Heart left ventricle (tissue), 16 donors: ENCODE measurements at regions not wholly inside any gene's neighbourhood (a gene's known extent, or its start where the extent isn't known, plus 50 kb on each side); places are given as distances from the start of the nearest gene placed in this dataset.

ENCODE experiments used
- ATAC-seq, 4 donors: fragments of 200-7000 bp; cut with Tn5 transposase; one replicate each; pipeline ENCODE4 v1.9.1; 2020 to 2022; ENCODE audit warnings: moderate library complexity in 4 of 4, mild to moderate bottlenecking in 3 of 4, moderate number of reproducible peaks in 1 of 4
- DNase-seq, 5 donors: peaks; one replicate each; pipeline ENCODE4 v3.0.0-alpha.2; 2020
- H3K27ac ChIP-seq, 12 donors: fragments of 200-600 bp; sonication (generic) in 4 of 12; one replicate each; pipeline versions ENCODE4 v1.5.0 to v1.8.0; 2016 to 2022; ENCODE audit warnings: mild to moderate bottlenecking in 2 of 12
- H3K27me3 ChIP-seq, 9 donors: fragments of 200-600 bp; sonication (generic) in 2 of 9; one replicate each; pipeline versions ENCODE4 v1.5.1 to v1.8.0; 2016 to 2022; ENCODE audit warnings: mild to moderate bottlenecking in 3 of 9
- H3K36me3 ChIP-seq, 9 donors: fragments of 200-600 bp; sonication (generic) in 2 of 9; one replicate each; pipeline versions ENCODE4 v1.5.0 to v1.8.0; 2018 to 2022; ENCODE audit warnings: mild to moderate bottlenecking in 2 of 9
- H3K4me1 ChIP-seq, 12 donors: fragments of 200-600 bp; sonication (generic) in 4 of 12; one replicate each; pipeline versions ENCODE4 v1.5.0 to v1.8.0; 2016 to 2022; ENCODE audit warnings: mild to moderate bottlenecking in 3 of 12
- H3K4me3 ChIP-seq, 12 donors: fragments of 200-600 bp; sonication (generic) in 4 of 12; one replicate each; pipeline versions ENCODE4 v1.5.0 to v1.8.0; 2017 to 2022; ENCODE audit warnings: mild to moderate bottlenecking in 9 of 12, moderate library complexity in 4 of 12
- H3K9me3 ChIP-seq, 12 donors: fragments of 200-600 bp; sonication (generic) in 4 of 12; one replicate each; pipeline versions ENCODE4 v1.5.0 to v1.8.0; 2016 to 2022; ENCODE audit warnings: mild to moderate bottlenecking in 1 of 12
- CTCF ChIP-seq, 12 donors: fragments of 200-600 bp; sonication (generic) in 4 of 12; IDR thresholded peaks; one replicate each; pipeline versions ENCODE4 v1.5.0 to v1.8.0; 2018 to 2022; ENCODE audit warnings: antibody characterized with exemption in 12 of 12, mild to moderate bottlenecking in 5 of 12
- POLR2A ChIP-seq, 2 donors: fragments of 450-650 bp; IDR thresholded peaks; one replicate each; pipeline ENCODE4 v1.6.1; 2017; ENCODE audit warnings: antibody characterized with exemption in 2 of 2, mild to moderate bottlenecking in 2 of 2, moderate library complexity in 2 of 2
- WGBS, 4 donors: extraction: QIAGEN DNeasy Blood & Tissue Kit in 2 of 4; methylation state at CpG; one replicate each; pipeline versions ENCODE4 v1.1.5 to v1.1.7; 2013 to 2018; 5-methylcytosine and 5-hydroxymethylcytosine counted together
- intact Hi-C, 10 donors: fragments of 100-400 bp; cut with DNase I; formaldehyde crosslinking; loops; one replicate each; pipeline versions ENCODE4 v1.11.1 to v1.14.2; 2022
- donor health status: ischemic (EF 13 %, LVEDD 7.1; RV severe dilation, severe dysfunction).
- donor health status: healthy with polysubstance abuse.
- donor health status: DM: no; HTN: yes; CAD: no.
- donor health status: DM: no; HTN: no; CAD: no.
- donor health status: ischemic (EF 25% LVEDD 6.9; RV normal size, moderate dysfunction).
- donor health status: ischemic (EF 25% LVEDD 5.7; RV mildly dilated, moderate dysfunction).
- donor health status: healthy.
- donor health status: DM: yes; HTN: yes; CAD: no.
- donor health status: ischemic (EF 35%, LVEDD 5.7; RV mildly dilated, moderate dysfunction).
- donor health status: nonischemic (EF 11% LVEDD 7.7; RV severe dilation, severe dysfunction).
- donor health status: DM: yes; HTN: yes; CAD: no.
- donor health status: PGD.
- donor health status: ischemic (EF 29% LVEDD 5.4; RV normal size, mild dysfunction).
- donor health status: nonischemic (EF 23%, LVEDD 6.1; RV moderate dilation, normal function).

- H3K4me1 ChIP-seq: no peaks in the 10 kb centered on the region
- TF ChIP-seq POLR2A (IDR thresholded peaks at IDR 0.05): no peak
- no peak for TF ChIP-seq CTCF (IDR thresholded peaks at IDR 0.05)
- intact Hi-C loops: no loop called here
- ATAC-seq (no peak), DNase-seq (no peak)
- no peaks in the 10 kb centered on the region for H3K27me3 ChIP-seq
- no peaks in the 10 kb centered on the region for H3K9me3 ChIP-seq
- H3K36me3 ChIP-seq: no peaks in the 10 kb centered on the region
- 64 to 76% (median 74%) methylated on average over 6 of the region's 6 CpGs for WGBS, 4 donors
- H3K4me3 ChIP-seq: no peak overlapping the region
- no peak overlapping the region for H3K27ac ChIP-seq
Observed at GRCh38 chr6:19337101-19337500, 500.1 kb upstream of the ID4 start.

GRCh38 chr6:19342616-19343015, 494.6 kb upstream of the ID4 start:
- Histone ChIP-seq H3K4me3 (no peak overlapping the region), H3K27me3 (no peaks in the 10 kb centered on the region), H3K9me3 (peaks cover 0 to 13% (median 0%) of the 10 kb centered on the region in 12 donors), H3K27ac (no peak overlapping the region), H3K4me1 (no peaks in the 10 kb centered on the region), H3K36me3 (no peaks in the 10 kb centered on the region)
- ATAC-seq (no peak), DNase-seq (no peak)
- TF ChIP-seq POLR2A (IDR thresholded peaks at IDR 0.05) (no peak), CTCF (IDR thresholded peaks at IDR 0.05) (no peak)
- intact Hi-C loops: no loop called here
- WGBS, 4 donors: 74 to 82% (median 80%) methylated on average over 1 of the region's 1 CpG

GRCh38 chr6:19349429-19349828, 487.7 kb upstream of the ID4 start:
- no peaks in the 10 kb centered on the region for H3K4me1 ChIP-seq

GRCh38 chr6:19354181-19354580, 483.0 kb upstream of the ID4 start:
- peaks cover 0 to 13% (median 4%) of the 10 kb centered on the region in 12 donors for H3K9me3 ChIP-seq
- 41 to 47% (median 44%) methylated on average over 1 of the region's 1 CpG for WGBS, 4 donors
- intact Hi-C loops: no loop called here
- no peaks in the 10 kb centered on the region for H3K36me3 ChIP-seq
- no peaks in the 10 kb centered on the region for H3K4me1 ChIP-seq
- TF ChIP-seq CTCF (IDR thresholded peaks at IDR 0.05) (no peak), POLR2A (IDR thresholded peaks at IDR 0.05) (no peak)
- DNase-seq (no peak), ATAC-seq (no peak)
- H3K4me3 ChIP-seq: no peak overlapping the region
- no peak overlapping the region for H3K27ac ChIP-seq
- no peaks in the 10 kb centered on the region for H3K27me3 ChIP-seq

More at GRCh38 chr6:19349429-19349828, 487.7 kb upstream of the ID4 start:
- H3K4me3 ChIP-seq: no peak overlapping the region
- H3K27me3 ChIP-seq: no peaks in the 10 kb centered on the region
- intact Hi-C loops: no loop called here
- H3K36me3 ChIP-seq: no peaks in the 10 kb centered on the region
- peaks cover 0 to 19% (median 7%) of the 10 kb centered on the region in 12 donors for H3K9me3 ChIP-seq
- H3K27ac ChIP-seq: no peak overlapping the region
- 87 to 95% (median 90%) methylated on average over 3 of the region's 3 CpGs for WGBS, 4 donors
- no peak for DNase-seq
- ATAC-seq: no peak
- no peak for TF ChIP-seq POLR2A (IDR thresholded peaks at IDR 0.05)
- no peak for TF ChIP-seq CTCF (IDR thresholded peaks at IDR 0.05)
